ENCODE measurements at regions not wholly inside any gene's neighbourhood (a gene's known extent, or its start where the extent isn't known, plus 50 kb on each side); places are given as distances from the start of the nearest gene placed in this dataset.

DNA sequence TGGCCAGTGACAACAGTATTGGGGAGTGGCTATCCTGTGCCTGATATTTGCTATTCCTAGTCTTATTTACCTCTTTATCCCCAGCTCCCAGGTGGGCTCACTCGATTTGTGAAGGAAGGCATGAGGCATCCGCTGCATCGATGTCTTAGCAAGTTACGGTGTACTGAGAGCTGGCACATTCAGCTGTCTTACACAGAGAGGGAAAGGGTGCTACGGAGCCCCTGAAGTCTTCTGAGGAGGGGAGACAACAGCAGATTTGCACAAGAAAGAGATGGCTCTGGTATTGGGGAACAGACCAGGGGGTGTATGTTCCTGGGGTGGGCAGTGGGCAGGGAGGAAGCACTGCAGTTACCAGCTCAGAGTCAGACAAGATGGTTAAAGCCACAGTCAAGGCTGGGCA, 172.6 kb downstream of the FGF18 start:
- peaks cover 0 to 15% (median 8%) of the 10 kb centered on the region in 9 donors for H3K4me1 ChIP-seq
- DNase-seq (no peak), ATAC-seq (no peak)
- no peak overlapping the region for H3K4me3 ChIP-seq
- H3K27me3 ChIP-seq = no peaks in the 10 kb centered on the region
- no peaks in the 10 kb centered on the region for H3K9me3 ChIP-seq
- intact Hi-C loops (cut with DNase I) = loop anchor here in 1 of 10 donors (10.0 kb wide), 1 partner anchor 107 kb away; no protein-coding TSS in a partner anchor
- no peaks in the 10 kb centered on the region for H3K36me3 ChIP-seq
- no peak overlapping the region for H3K27ac ChIP-seq
- WGBS, 2 donors = 94 to 96% methylated on average over 5 of the region's 5 CpGs
- TF ChIP-seq, protein P1, sequence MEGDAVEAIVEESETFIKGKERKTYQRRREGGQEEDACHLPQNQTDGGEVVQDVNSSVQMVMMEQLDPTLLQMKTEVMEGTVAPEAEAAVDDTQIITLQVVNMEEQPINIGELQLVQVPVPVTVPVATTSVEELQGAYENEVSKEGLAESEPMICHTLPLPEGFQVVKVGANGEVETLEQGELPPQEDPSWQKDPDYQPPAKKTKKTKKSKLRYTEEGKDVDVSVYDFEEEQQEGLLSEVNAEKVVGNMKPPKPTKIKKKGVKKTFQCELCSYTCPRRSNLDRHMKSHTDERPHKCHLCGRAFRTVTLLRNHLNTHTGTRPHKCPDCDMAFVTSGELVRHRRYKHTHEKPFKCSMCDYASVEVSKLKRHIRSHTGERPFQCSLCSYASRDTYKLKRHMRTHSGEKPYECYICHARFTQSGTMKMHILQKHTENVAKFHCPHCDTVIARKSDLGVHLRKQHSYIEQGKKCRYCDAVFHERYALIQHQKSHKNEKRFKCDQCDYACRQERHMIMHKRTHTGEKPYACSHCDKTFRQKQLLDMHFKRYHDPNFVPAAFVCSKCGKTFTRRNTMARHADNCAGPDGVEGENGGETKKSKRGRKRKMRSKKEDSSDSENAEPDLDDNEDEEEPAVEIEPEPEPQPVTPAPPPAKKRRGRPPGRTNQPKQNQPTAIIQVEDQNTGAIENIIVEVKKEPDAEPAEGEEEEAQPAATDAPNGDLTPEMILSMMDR (IDR thresholded peaks at IDR 0.05) = no peak

DNA sequence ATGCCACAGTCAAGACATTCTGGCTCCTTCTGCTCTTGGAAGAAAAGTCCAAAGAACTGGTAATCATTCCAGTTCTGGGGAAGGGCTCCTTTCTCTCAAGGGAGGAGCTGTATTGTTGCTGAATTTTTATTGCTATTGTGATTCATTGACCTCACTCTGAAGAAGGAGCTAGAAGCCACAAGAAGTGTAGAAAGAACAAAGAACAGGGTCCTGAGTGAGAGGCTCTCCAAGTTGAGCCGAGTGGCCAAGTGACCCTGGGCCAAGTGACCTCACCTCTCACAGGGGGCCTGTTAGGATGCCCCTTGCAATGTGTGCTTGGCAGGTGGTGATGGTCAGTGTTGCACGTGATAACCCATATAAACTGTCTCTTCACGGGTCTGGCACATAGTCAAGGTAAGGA, 173.3 kb downstream of the FGF18 start:
- Histone ChIP-seq H3K4me3 (no peak overlapping the region), H3K27me3 (no peaks in the 10 kb centered on the region), H3K27ac (no peak overlapping the region), H3K36me3 (no peaks in the 10 kb centered on the region), H3K4me1 (peaks cover 0 to 15% (median 8%) of the 10 kb centered on the region in 9 donors), H3K9me3 (no peaks in the 10 kb centered on the region)
- no peak for DNase-seq
- WGBS, 2 donors = 71 to 86% methylated on average over 3 of the region's 3 CpGs
- no peak for ATAC-seq
- TF ChIP-seq, protein P1 (IDR thresholded peaks at IDR 0.05) = no peak
- intact Hi-C loops (cut with DNase I) = loop anchor here in 1 of 10 donors (10.0 kb wide), 1 partner anchor 108 kb away; no protein-coding TSS in a partner anchor

DNA sequence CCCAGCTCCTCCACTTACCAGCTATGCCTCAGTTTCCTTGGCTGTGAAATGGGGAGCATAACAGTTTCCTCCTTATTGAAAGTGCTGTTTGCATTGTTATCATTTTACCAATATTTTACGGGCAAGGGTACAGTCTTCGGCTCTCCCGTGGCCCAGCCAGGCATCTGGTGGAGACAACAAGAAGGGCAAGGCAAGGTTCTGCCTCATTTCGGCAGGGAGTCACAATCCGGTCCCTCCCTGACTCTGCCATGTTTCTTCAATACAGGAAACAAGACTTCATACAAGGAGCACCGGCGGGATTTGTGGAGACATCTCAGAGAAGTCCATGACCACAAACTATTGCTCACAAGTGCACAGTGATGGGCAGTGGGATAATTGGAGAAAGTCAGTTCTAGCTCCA, 174.0 kb downstream of the FGF18 start:
- no peak overlapping the region for H3K27ac ChIP-seq
- H3K4me1 ChIP-seq = peaks cover 0 to 15% (median 8%) of the 10 kb centered on the region in 9 donors
- no peaks in the 10 kb centered on the region for H3K36me3 ChIP-seq
- no peaks in the 10 kb centered on the region for H3K27me3 ChIP-seq
- H3K4me3 ChIP-seq = no peak overlapping the region
- WGBS, 2 donors = 95 to 97% methylated on average over 7 of the region's 7 CpGs
- H3K9me3 ChIP-seq = no peaks in the 10 kb centered on the region
- intact Hi-C loops (cut with DNase I) = loop anchor here in 1 of 10 donors (10.0 kb wide), 1 partner anchor 109 kb away; no protein-coding TSS in a partner anchor
- ATAC-seq (no peak), DNase-seq (no peak)
- TF ChIP-seq, protein P1 (IDR thresholded peaks at IDR 0.05) = no peak

DNA sequence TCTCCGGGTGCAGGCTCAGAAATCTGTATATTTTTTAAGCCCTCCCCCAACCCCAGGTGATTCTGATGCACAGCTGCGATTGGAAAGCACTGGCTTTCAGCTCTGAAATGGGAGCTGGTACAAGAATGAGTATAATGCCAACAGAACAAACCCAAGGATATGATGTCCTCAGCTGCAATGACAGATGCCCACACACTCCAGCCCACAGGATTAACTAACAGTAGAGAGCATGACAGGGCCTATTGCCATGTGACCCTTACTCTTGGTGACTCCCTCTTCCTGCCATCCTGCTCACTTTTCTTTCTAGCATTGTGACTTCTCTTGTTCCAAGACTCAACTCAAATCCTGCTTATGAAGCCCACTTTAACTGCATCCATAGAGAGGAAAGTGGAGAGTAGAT, 174.5 kb downstream of the FGF18 start:
- TF ChIP-seq, protein P1 (IDR thresholded peaks at IDR 0.05) = no peak
- peaks cover 0 to 15% (median 8%) of the 10 kb centered on the region in 9 donors for H3K4me1 ChIP-seq
- intact Hi-C loops (cut with DNase I) = loop anchor here in 2 of 10 donors (1.0 to 10.0 kb wide), 2 partner anchors 16 to 109 kb away; no protein-coding TSS in a partner anchor
- H3K36me3 ChIP-seq = no peaks in the 10 kb centered on the region
- no peaks in the 10 kb centered on the region for H3K27me3 ChIP-seq
- no peak overlapping the region for H3K27ac ChIP-seq
- H3K9me3 ChIP-seq = no peaks in the 10 kb centered on the region
- ATAC-seq (no peak), DNase-seq (no peak)
- no peak overlapping the region for H3K4me3 ChIP-seq
- WGBS, 2 donors = 81 to 88% methylated on average over 2 of the region's 2 CpGs
